ENCODE measurements at regions not wholly inside any gene's neighbourhood (a gene's known extent, or its start where the extent isn't known, plus 50 kb on each side); places are given as distances from the start of the nearest gene placed in this dataset.
"Not testable (repeated sequence)": the region's sequence is repeated elsewhere in the genome, so short reads cannot be mapped to it uniquely, and the experiment has no call there.

- DNase-seq (ENCODE audit: low read depth in 2 of 2) = no peak
Observed at GRCh38 chr2:175766880-175767279, 235.2 kb downstream of the LNPK start.

DNA sequence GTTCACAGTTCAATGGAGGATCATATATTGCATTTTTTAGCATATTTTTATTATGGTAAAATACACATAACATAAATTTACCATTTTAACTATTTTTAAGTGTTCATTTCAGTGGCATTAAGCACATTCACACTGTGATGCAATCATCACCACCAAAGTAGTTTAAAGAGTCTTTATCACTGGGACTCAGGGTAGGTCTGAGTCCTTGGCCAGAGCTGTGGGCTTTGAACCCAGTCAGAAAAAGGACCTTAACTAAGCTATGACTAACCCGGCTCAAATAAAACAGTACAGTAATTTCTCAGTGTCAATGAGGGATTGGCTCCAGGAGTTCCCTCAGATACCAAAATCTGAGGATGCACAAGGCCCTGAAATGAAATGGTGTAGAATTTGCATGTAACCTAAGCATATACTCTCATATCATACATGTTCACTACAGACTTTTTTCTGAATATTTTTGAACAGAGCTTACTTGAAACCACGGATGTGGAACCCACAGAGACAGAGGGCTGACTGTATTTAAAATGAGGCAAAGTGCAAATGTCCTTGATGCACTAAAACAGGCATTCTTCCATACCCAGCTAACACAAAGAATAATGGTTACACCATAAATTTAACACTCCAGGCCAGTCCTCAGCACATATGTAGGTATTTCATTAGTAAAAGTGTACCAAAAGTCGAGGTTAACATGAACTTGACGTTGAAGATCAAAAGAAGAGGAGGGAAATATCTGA lies 246.2 kb downstream of the LNPK start:
- no peak for DNase-seq (ENCODE audit: low read depth in 2 of 2)

GRCh38 chr2:175755169-175755568 lies 246.9 kb downstream of the LNPK start:
- DNase-seq (ENCODE audit: low read depth in 2 of 2) = no peak

- no peak for DNase-seq (ENCODE audit: low read depth in 2 of 2)
Observed at GRCh38 chr2:175750195-175750594, 251.9 kb downstream of the LNPK start.

- DNase-seq (ENCODE audit: low read depth in 2 of 2) = no peak
Observed at GRCh38 chr2:175745911-175746310, 256.2 kb downstream of the LNPK start.

GRCh38 chr2:175744000-175744399 lies 258.1 kb downstream of the LNPK start:
- DNase-seq (ENCODE audit: low read depth in 2 of 2) = no peak

DNA sequence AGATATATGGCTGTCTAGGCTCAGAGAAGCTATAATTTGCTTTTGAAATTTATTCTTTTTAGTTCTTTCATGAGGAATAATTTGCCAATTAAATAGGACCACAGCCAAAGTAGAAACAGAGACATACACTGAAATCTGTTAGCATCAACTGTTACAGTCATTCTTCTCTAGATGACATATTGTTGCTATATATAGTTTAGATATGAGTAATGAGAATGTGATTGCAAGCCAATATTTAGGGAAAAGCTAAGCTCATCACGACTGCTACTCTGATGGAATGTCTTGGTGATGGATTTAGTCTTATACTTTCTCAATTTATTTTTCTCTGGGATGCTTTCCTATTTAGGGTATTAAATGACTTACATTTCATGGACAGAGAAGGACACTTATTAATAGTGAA lies 259.1 kb downstream of the LNPK start:
- DNase-seq (ENCODE audit: low read depth in 2 of 2) = no peak

DNA sequence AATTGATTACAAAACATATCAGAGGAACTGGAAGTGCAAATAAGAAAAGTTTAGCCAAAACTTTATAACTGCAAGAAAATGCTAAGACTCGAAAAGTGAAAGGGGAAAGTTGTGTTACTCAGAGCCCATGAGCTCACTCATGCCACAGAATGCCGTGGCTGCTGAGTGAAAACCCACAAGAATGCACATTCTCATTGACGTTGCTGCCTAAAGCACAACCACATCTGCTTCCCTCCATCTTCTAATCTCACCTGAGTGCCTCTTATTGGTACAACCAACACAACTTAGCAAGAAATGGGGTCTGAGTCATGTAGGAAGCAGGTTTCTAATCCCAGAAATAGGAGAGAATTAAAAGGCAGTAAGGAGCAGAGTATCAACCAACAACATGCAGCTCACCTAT lies 259.7 kb downstream of the LNPK start:
- no peak for DNase-seq (ENCODE audit: low read depth in 2 of 2)

DNA sequence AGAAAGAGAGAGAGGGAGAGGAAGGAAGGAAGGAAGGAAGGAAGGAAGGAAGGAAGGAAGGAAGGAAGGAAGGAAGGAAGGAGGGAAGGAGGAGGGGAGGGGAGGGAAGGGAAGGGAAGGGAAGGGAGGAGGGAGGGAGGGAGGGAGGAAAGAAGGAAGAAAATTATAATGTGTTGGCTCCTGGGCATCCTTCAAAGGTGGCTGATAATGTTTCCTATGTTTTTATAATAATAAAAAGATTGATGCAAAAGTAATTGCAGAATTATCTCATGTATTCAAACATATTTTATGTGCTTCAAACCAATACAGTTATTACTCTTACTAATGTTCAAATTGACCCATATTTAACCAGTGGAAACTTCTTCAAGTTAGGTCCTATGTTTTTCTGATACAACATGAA lies 260.9 kb downstream of the LNPK start:
- no peak for DNase-seq (ENCODE audit: low read depth in 2 of 2)

- no peak for DNase-seq (ENCODE audit: low read depth in 2 of 2)
Observed at GRCh38 chr2:175737722-175738361, 264.2 kb downstream of the LNPK start.

- DNase-seq (ENCODE audit: low read depth in 2 of 2) = no peak
Observed at GRCh38 chr2:175734686-175735085, 267.4 kb downstream of the LNPK start.

GRCh38 chr2:175732531-175732930 lies 269.5 kb downstream of the LNPK start:
- no peak for DNase-seq (ENCODE audit: low read depth in 2 of 2)

- DNase-seq (ENCODE audit: low read depth in 2 of 2) = no peak
Observed at GRCh38 chr2:175730050-175730449, 272.0 kb downstream of the LNPK start.

- DNase-seq (ENCODE audit: low read depth in 2 of 2) = no peak
Observed at GRCh38 chr2:175729049-175729706, 272.9 kb downstream of the LNPK start.

- no peak for DNase-seq (ENCODE audit: low read depth in 2 of 2)
Observed at GRCh38 chr2:175728032-175728431, 274.0 kb downstream of the LNPK start.

- no peak for DNase-seq (ENCODE audit: low read depth in 2 of 2)
Observed at GRCh38 chr2:175726223-175726622, 275.8 kb downstream of the LNPK start.

- DNase-seq (ENCODE audit: low read depth in 2 of 2) = no peak
Observed at GRCh38 chr2:175709248-175709647, 292.8 kb downstream of the LNPK start.

DNA sequence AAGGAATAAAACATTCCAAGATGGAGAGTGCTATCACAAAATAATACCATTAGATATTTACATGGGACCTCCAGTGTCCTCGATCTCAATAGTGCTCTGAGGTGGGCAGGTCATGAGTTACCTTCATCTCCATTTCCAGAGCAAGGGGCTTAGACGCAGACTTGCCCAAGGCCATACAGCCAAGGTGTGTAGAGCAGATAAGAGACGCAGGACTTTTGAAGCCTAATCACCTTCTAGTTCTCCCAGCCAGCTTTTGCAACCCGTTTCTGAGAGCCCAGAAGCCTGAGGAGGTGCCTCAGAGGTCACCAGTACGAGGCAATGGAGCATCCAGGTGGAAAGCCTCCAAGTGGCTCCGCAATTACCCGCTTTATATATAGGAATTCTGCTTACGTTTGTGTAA lies 294.7 kb downstream of the LNPK start:
- no peak for DNase-seq (ENCODE audit: low read depth in 2 of 2)

- not testable (repeated sequence) for DNase-seq (ENCODE audit: low read depth in 2 of 2)
Observed at GRCh38 chr2:175704568-175704967, 297.5 kb downstream of the LNPK start.

GRCh38 chr2:175698061-175698460 lies 304.0 kb downstream of the LNPK start:
- no peak for DNase-seq (ENCODE audit: low read depth in 2 of 2)

DNA sequence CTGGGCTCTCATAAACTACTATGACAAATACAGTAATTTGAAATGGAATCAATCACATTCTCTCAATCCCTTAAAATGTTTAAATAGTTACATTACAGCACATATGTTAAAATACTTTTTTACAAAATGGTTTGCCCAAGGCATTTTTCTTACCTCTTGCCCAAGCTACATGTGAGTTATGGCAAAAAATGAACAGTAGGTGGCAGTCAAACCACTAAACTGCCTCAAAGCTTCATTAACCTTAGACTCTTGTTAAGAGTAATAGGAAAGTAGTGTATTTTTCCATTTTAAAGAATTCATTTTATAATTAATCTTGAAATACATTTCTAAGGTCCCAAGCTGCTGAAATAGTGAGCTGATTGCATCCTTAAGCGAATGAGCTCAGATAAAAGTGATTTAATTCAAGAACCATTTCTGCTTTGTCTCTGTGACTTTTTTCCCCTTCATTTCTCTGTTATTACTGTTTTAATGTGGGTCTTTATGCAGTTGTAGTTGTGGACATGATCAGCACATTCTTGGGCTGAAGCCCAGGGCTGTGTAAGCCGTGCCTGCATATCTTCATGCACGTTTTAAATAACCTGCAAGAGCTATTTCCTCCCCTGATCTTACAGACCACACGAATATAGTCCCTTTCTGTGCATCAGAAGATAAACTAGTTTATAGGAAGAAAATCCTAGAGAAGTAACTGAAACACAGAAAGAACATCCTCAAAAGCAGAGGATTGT lies 311.8 kb downstream of the LNPK start:
- DNase-seq (ENCODE audit: low read depth in 2 of 2) = no peak

GRCh38 chr2:175688243-175688642 lies 313.8 kb downstream of the LNPK start:
- DNase-seq (ENCODE audit: low read depth in 2 of 2) = no peak

Data from stimulated activated CD4-positive, alpha-beta T cell treated with anti-CD3 and anti-CD28 coated beads, Interleukin-12 subunit alpha, Interleukin-12 subunit beta, amount 100 ng/mL, for 24 hours (primary cell).